NCI-H146 treated with DMSO at 0.1 percent for 48 hours (cell line): ENCODE measurements at regions not wholly inside any gene's neighbourhood (a gene's known extent, or its start where the extent isn't known, plus 50 kb on each side); places are given as distances from the start of the nearest gene placed in this dataset.

Source experiments
- DNase-seq: peaks from one replicate; lab custom pipeline; 2025; ENCODE audit not compliant: unreplicated experiment; lab: John Stamatoyannopoulos, UW

- no peak for DNase-seq
Observed at GRCh38 chr5:68447136-68447929, 231.8 kb downstream of the PIK3R1 start.

GRCh38 chr5:68449380-68449779 lies 233.8 kb downstream of the PIK3R1 start:
- no peak for DNase-seq

GRCh38 chr5:68450245-68450852 lies 234.8 kb downstream of the PIK3R1 start:
- no peak for DNase-seq

DNA sequence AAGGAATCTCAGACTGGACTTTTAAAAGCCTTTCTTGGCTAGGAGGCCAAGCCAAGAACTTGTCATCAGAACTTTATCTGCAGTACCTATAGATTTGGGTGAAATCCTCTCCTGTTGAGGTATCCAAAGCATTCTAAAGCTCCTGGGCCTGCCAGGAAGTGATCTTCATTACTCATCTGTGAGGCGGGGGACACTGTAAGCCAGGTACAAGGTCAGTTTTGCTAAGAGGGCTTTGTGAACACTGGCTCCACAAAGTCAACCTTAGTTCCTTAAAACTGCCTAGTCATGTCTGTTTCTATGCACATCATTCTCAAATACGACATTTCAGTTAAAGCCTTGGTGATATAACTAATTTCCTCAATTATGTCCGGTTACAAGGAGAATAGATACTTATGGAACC lies 236.7 kb downstream of the PIK3R1 start:
- no peak for DNase-seq

DNA sequence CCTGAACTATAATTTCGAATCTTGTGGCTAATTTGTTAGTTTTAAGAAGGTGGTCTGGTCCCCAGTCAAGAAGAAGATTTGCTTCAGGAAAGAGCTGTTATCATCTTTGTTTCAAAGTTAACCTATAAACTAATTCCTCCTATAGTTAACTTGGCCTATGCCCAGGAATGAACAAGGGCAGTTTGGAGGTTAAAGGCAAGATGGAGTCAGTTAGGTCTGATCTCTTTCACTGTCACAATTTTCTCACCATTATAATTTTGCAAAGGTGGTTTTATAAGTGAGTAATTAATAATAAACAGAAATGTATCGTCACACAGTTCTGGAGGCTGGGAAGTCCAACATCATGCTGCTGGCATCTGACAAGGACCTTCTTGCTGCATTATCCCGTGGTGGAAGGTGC lies 238.6 kb downstream of the PIK3R1 start:
- no peak for DNase-seq

- no peak for DNase-seq
Observed at GRCh38 chr5:68454766-68455165, 239.2 kb downstream of the PIK3R1 start.

DNA sequence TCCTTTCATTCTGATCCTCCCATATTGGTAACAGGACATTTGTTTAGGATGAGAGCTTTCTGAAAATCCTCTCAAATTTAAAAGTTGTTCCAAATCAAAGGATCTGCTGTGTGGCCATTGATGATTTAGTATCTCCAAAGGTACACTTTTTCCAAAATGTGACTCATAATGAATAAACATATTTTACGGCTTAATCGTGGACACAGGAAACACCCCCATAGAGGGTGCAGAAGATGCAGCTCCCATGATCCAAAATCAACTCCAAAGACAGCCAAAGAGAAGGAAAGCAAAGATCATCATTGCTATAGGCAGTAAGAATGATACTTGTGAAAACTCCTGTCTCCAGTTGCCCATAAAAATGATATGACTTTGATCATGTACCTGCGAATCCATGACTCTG lies 239.7 kb downstream of the PIK3R1 start:
- no peak for DNase-seq

DNA sequence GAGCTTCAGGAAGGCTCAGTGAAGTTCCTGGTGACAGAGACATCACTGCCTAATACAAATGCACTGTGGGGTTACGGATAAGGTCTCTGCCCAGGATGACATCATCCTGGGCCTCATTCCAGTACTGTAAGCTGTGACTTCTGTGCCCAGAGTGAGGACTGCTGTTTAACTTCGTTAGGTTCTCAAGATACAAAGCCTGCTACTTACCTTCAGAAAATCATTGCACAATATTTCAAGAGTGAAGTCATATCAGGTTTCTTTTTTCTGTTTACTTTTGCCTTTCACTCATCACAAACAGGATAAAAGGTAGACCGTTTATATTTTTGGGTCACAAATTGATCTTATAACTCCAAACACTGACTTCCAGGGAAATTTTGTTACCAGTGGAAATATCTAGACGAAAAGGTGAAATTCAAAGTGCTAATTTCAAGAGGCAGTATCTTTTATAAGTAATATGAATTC lies 241.2 kb downstream of the PIK3R1 start:
- DNase-seq, result no peak

DNA sequence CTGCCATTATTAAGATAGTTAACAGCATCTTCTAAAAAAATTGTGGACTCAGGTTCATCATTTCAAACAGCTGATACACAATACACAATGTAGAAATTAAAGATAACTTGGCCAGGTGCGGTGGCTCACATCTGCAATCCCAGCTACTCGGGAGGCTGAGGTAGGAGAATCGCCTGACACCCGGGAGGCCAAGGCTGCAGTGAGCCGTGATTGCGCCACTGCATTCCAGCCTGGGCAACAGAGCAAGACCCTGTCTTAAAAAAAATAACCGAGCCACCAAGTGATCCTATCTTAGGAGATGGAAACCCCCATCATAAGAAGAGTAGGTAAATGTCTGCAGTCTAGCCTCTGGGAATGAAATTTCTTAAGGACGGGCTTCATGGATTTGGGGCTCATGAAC lies 241.7 kb downstream of the PIK3R1 start:
- DNase-seq, result no peak

DNA sequence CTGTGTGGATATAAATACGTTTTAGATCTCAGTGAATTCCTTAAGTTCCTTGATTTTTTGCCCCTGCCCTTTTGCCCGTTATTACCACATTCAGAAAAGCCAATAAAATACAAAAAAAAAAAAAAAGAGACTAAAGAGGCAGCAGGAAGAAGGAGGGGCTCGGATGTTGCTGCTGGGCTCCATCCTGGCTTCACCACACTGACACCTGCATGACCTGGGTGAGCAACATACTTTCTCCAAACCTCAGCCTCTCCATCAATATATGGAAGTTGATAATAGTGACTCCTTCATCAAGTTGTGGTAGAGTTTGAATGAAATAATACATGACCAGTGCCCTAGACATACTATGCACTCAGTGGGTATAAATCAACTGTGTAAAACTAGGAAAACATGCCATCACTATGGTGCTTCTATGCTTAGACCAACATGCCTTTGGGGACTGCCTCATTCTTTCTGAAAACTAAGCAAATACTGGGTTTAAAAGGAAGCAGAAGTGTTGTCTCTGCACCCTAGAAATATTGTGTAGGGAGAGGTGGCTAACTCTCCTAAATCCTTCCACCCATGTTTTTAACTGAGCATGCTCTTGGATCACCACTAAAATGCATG lies 243.0 kb downstream of the PIK3R1 start:
- no peak for DNase-seq

DNA sequence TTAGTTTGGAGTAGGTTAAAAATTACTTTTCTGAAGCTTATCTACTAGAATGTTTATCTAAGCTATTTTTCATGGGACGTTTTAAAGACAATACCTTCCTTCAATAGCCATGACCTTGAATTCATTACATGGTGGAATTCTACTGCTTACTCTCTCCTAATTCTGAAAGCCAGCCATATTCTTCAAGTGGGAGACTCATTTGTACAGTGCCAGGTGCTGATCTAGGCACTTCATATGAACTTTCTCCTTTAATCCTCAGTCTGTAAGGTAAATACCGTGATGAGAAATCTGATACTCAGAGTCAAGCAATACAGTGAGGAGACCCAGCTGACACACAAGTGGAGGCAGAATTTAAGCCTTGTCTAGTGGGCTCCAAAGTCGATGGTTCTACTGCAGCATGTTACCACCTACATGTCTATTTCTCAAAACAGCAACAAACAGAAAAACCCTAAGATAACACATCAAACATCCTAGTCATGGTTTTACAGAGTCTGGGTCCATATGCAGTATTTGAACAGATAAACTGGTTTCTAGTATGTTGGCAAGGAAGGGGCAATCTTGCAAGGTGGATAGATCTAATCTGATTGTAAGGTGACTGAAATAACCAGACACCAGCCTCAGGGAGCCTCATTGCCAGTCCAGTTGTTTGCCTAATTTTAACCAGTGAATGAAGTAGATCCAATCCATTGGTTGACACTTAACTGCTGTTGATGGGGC lies 243.7 kb downstream of the PIK3R1 start:
- DNase-seq, result no peak

DNA sequence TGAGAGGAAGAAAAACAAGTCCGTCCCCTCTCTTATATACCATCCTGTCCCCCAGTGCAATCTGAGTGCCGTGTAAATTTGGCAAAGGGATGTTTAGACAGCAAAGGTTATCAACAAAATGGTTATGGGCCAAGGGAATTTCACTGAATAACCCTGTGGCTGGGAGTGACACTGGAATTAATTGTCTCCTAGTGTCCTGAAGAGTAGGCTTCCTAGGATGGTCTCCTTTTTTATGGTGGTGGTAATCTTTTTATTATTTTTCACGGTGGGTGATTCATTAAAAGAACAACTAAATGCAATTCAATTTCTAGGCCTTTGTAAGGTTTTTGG lies 244.2 kb downstream of the PIK3R1 start:
- no peak for DNase-seq

DNA sequence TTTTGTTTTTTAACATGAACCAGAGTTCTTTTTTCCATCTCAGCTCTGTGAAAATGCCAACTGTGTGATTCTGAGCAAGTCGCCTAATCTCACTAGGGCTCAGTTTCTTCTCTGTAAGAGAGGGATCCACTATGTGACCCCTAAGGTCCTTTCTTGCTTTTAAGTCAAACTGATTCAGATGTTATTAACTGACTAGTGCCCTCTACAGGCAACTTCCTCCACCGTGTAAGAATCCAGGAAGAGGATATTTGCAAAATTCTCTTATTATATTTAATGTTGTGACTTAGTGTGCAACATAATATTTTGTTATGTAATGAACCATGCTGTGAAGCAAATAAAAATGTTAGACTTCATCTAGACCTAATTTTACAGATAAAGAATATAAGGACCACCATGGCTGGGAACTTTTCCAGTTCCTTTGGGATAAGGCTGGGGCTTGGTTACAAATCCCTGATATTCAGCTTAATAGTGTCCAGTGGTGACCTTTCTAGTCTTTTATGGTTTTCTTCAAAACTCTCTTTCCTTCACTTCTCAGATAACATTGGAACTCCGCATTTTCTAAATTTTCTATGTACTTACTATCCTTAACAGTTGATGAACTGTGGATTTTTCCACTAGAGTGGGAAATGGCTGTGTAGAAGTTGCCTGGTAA lies 244.7 kb downstream of the PIK3R1 start:
- DNase-seq, result no peak

GRCh38 chr5:68463606-68464005 lies 248.1 kb downstream of the PIK3R1 start:
- DNase-seq, result no peak

DNA sequence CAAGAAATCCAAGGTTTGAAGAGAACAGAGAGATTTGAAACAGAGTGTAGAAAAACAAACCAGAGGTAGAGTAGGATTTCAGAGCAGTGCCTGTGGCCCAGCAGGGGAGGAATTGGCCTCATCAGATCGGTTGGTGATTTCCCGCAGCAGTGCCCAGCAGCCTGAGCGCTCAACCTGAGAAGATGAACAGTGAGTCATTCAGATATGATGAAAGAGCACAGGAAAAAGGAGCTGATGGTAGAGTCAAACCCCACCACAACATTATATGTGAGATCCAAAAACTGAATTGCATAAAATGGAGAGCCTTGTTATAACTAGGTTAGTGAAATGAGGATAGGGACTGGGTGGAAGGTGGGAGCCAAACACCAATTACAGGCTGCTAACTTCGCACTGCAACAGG lies 248.9 kb downstream of the PIK3R1 start:
- DNase-seq, result no peak

GRCh38 chr5:68465133-68465532 lies 249.6 kb downstream of the PIK3R1 start:
- DNase-seq, result no peak

- no peak for DNase-seq
Observed at GRCh38 chr5:68465934-68466551, 250.5 kb downstream of the PIK3R1 start.

DNA sequence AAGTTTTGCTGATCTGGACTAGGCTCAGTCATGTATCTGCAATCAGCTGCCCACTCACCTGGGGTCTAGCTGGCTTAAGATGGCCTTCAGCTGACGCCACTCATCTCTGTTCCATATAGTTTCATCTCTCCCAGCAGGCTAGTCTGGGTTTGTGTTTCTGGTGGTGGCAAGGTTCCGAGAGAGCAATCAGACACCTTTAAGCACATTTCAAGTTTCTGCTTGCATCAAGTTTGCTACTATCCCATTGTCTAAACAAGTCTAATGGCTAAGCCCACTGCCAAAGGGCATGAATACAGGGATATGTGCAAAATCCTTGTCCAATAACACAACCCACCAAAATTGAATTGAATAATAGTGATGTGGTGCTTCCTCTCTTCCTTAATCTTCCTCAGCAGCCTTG lies 251.7 kb downstream of the PIK3R1 start:
- no peak for DNase-seq

DNA sequence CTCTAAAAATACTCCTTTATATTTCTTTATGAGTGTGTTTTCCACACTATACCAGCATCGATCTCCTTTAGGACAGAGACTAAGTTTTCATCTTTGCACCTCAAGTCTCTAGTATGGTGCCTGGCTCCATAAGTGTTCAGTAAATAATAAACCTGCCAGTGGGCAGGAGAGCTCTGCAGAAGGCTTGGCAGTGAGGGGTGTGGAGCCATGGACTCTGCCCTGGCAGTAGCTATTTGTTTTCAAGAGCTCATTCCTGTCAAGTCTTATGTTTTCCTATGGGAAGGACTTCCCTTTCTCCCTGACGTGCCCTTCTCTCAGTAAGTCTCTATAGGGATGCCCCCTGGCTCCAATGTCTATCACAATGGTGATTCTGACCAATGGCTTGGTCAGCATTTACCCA lies 252.2 kb downstream of the PIK3R1 start:
- DNase-seq, result no peak

DNA sequence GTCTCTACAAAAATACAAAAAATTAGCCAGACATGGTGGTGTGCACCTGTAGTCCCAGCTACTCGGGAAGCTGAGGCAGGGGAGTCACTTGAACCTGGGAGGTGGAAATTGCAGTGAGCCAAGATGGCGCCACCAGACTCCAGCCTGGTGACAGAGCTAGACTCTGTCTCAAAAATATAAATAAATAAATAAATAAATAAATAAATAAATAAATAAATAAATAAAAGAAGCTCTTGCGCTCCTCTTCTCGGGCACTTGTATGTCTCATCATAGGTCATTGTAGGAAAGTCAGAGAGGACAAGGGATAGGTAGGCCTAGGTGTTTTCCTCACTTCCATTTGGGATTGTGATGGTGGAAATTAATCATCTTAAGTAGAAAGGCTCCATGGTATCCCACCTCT lies 252.8 kb downstream of the PIK3R1 start:
- DNase-seq, result no peak

DNA sequence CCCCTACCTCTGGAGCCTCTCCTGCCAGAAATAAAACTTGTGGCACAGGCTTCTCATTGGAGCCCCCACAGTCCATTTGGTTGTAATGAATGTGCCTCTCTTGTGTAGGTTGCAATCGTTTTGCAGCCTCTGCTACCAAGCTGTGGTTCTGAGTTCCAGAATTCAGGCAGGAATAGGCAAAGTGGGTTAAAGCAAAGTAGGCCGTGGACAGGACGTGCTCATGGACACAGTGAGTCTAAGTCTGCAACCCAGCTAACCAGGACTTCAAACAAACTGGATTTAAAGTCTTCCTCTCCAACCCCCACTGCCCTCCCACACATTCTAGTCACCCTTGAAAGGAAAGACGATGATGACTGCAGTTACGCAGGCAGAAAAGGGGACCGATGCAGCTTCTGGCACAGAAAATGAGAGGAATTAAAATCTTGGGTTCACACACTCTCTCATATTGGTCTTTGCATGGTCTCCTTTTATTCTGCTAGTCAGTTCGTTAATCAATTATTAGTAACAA lies 260.0 kb downstream of the PIK3R1 start:
- DNase-seq, result no peak
